Stimulated activated CD4-positive, alpha-beta T cell treated with anti-CD3 and anti-CD28 coated beads, Interleukin-2, amount 100 ng/mL, for 24 hours (primary cell): ENCODE measurements at regions not wholly inside any gene's neighbourhood (a gene's known extent, or its start where the extent isn't known, plus 50 kb on each side); places are given as distances from the start of the nearest gene placed in this dataset.

ENCODE experiments used
- DNase-seq, 2 donors: peaks; one replicate each; pipeline ENCODE4 v3.0.0-alpha.2; 2020

GRCh38 chr10:78785991-78786390 lies 282.8 kb upstream of the ZMIZ1 start:
- DNase-seq, result no peak

- no peak for DNase-seq
Measured at GRCh38 chr10:78787125-78787524, 281.6 kb upstream of the ZMIZ1 start.

- DNase-seq, result no peak
Measured at GRCh38 chr10:78794736-78795455, 273.9 kb upstream of the ZMIZ1 start.

- no peak for DNase-seq
Measured at GRCh38 chr10:78798976-78799730, 269.6 kb upstream of the ZMIZ1 start.

- DNase-seq, result no peak
Measured at GRCh38 chr10:78800006-78800405, 268.8 kb upstream of the ZMIZ1 start.

GRCh38 chr10:78800535-78801320 lies 268.0 kb upstream of the ZMIZ1 start:
- no peak for DNase-seq

GRCh38 chr10:78802431-78802830 lies 266.3 kb upstream of the ZMIZ1 start:
- DNase-seq, result no peak

- DNase-seq, result no peak
Measured at GRCh38 chr10:78802866-78803265, 265.9 kb upstream of the ZMIZ1 start.

GRCh38 chr10:78803710-78804109 lies 265.1 kb upstream of the ZMIZ1 start:
- no peak for DNase-seq

GRCh38 chr10:78804411-78805032 lies 264.2 kb upstream of the ZMIZ1 start:
- no peak for DNase-seq

GRCh38 chr10:78805176-78805575 lies 263.6 kb upstream of the ZMIZ1 start:
- DNase-seq, result no peak

GRCh38 chr10:78806681-78807221 lies 262.0 kb upstream of the ZMIZ1 start:
- no peak for DNase-seq

GRCh38 chr10:78807504-78808203 lies 261.1 kb upstream of the ZMIZ1 start:
- DNase-seq, result no peak

GRCh38 chr10:78808286-78808685 lies 260.5 kb upstream of the ZMIZ1 start:
- no peak for DNase-seq

GRCh38 chr10:78808736-78809367 lies 259.9 kb upstream of the ZMIZ1 start:
- no peak for DNase-seq

GRCh38 chr10:78811174-78811573 lies 257.6 kb upstream of the ZMIZ1 start:
- DNase-seq, result no peak

- no peak for DNase-seq
Measured at GRCh38 chr10:78812571-78813318, 256.0 kb upstream of the ZMIZ1 start.

GRCh38 chr10:78813526-78813925 lies 255.2 kb upstream of the ZMIZ1 start:
- no peak for DNase-seq

GRCh38 chr10:78813998-78814399 lies 254.8 kb upstream of the ZMIZ1 start:
- no peak for DNase-seq

- DNase-seq, result no peak
Measured at GRCh38 chr10:78814407-78814806, 254.4 kb upstream of the ZMIZ1 start.
